Heart right ventricle (tissue), 16 donors: ENCODE measurements at regions not wholly inside any gene's neighbourhood (a gene's known extent, or its start where the extent isn't known, plus 50 kb on each side); places are given as distances from the start of the nearest gene placed in this dataset.
A peak's percentile ranks its signal among the peaks of the same experiment; 100 is the strongest.

ENCODE experiments used
- ATAC-seq, 8 donors: fragments of 200-7000 bp; cut with Tn5 transposase; one replicate each; pipeline ENCODE4 v1.9.1; 2020; ENCODE audit warnings: mild to moderate bottlenecking in 8 of 8, moderate library complexity in 8 of 8, moderate number of reproducible peaks in 1 of 8
- DNase-seq, 2 donors: peaks; one replicate each; pipeline ENCODE4 v3.0.0-alpha.2; 2020
- H3K27ac ChIP-seq, 10 donors: fragments of 200-600 bp; sonication (generic) in 2 of 10; one replicate each; pipeline versions ENCODE4 v1.5.0 to v1.8.0; 2020 to 2022; ENCODE audit warnings: mild to moderate bottlenecking in 3 of 10
- H3K27me3 ChIP-seq, 7 donors: fragments of 200-600 bp; one replicate each; pipeline ENCODE4 v1.8.0; 2021 to 2022; ENCODE audit warnings: mild to moderate bottlenecking in 2 of 7
- H3K36me3 ChIP-seq, 9 donors: fragments of 200-600 bp; sonication (generic) in 1 of 9; one replicate each; pipeline versions ENCODE4 v1.5.0 to v1.8.0; 2020 to 2022; ENCODE audit warnings: mild to moderate bottlenecking in 2 of 9
- H3K4me1 ChIP-seq, 9 donors: fragments of 200-600 bp; sonication (generic) in 1 of 9; one replicate each; pipeline versions ENCODE4 v1.5.0 to v1.8.0; 2020 to 2022; ENCODE audit warnings: mild to moderate bottlenecking in 4 of 9
- H3K4me3 ChIP-seq, 10 donors: fragments of 200-600 bp; sonication (generic) in 2 of 10; one replicate each; pipeline versions ENCODE4 v1.5.0 to v1.8.0; 2020 to 2022; ENCODE audit warnings: mild to moderate bottlenecking in 7 of 10, moderate library complexity in 2 of 10
- H3K9me3 ChIP-seq, 11 donors: fragments of 200-600 bp in 10 of 11; sonication (generic) in 2 of 11; one replicate each; pipeline versions ENCODE4 v1.5.0 to v1.8.0; 2013 to 2022; ENCODE audit warnings: mild to moderate bottlenecking in 2 of 11, control low read depth in 1 of 11, moderate library complexity in 1 of 11
- CTCF ChIP-seq, 9 donors: fragments of 200-600 bp; sonication (generic) in 2 of 9; IDR thresholded peaks; one replicate each; pipeline versions ENCODE4 v1.5.0 to v1.8.0; 2021 to 2022; ENCODE audit warnings: antibody characterized with exemption in 9 of 9, mild to moderate bottlenecking in 5 of 9, moderate library complexity in 1 of 9
- WGBS, 2 donors: extraction: QIAGEN DNeasy Blood & Tissue Kit; methylation state at CpG; one replicate each; pipeline ENCODE4 v1.1.7; 2013; ENCODE audit warnings: inconsistent platforms in 1 of 2; 5-methylcytosine and 5-hydroxymethylcytosine counted together
- intact Hi-C, 10 donors: fragments of 100-400 bp; cut with DNase I; formaldehyde crosslinking; loops; one replicate each; pipeline versions ENCODE4 v1.11.1 to v1.14.2; 2022
- donor health status: Arrhythmogenic right ventricular cardiomyopathy.
- donor health status: ischemic (EF 13 %, LVEDD 7.1; RV severe dilation, severe dysfunction).
- donor health status: healthy with polysubstance abuse.
- donor health status: DM: no; HTN: yes; CAD: no.
- donor health status: DM: no; HTN: no; CAD: no.
- donor health status: ischemic (EF 25% LVEDD 6.9; RV normal size, moderate dysfunction).
- donor health status: ischemic (EF 25% LVEDD 5.7; RV mildly dilated, moderate dysfunction).
- donor health status: healthy.
- donor health status: DM: yes; HTN: yes; CAD: no.
- donor health status: Ischemic cardiomyopathy.
- donor health status: ischemic (EF 35%, LVEDD 5.7; RV mildly dilated, moderate dysfunction).
- donor health status: nonischemic (EF 11% LVEDD 7.7; RV severe dilation, severe dysfunction).
- donor health status: DM: yes; HTN: yes; CAD: no.
- donor health status: PGD.
- donor health status: ischemic (EF 29% LVEDD 5.4; RV normal size, mild dysfunction).
- donor health status: nonischemic (EF 23%, LVEDD 6.1; RV moderate dilation, normal function).

DNA sequence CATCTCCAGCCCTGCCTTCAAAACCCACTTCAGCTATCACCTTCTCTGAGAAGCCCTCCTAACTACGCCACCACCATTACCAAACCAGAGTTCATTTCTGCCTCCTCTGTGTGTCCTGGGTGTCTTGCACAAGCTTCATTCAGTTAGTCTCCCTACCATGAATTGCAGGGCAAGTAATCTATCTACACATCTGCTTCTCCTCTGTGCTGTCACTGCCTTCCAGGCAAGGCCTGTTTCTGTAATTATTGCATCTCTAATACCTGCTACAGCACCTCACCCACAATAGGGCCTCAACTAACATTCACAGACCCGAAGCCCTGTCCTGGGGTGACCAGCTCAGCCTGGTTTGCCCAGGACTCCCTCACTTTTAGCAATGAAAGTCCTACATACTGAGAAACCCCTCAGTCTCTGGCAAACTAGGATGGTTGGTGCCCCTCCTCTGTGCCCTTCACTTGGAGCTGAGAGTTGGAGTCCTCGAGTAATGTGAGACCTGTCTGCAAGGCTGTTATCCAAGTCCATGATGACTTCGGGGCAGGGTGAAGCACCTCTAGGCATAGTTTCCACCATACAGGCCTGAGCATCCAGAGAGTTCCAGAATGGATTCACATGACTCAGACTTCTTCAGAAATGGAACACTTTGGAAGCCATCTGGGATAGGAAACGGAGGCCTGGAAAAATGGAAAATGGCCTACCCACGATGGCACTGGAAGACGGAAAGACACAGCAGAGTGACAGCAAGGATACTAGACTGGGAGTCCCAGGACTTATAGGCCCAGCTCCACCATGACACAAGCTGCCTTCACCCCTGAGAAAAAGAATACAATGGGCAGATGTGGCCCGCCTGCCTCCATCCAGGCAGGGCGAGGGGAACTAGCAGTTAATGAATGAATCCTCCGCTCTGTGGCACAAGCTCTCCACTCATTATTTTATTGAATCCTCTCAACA, 269.3 kb downstream of the BUD13 start:
- intact Hi-C loops: no loop called here
- H3K27me3 ChIP-seq: peaks cover 0 to 66% (median 60%) of the 10 kb centered on the region in 7 donors
- H3K36me3 ChIP-seq: no peaks in the 10 kb centered on the region
- no peaks in the 10 kb centered on the region for H3K9me3 ChIP-seq
- 87 to 93% methylated on average over 10 of the region's 10 CpGs for WGBS, 2 donors
- H3K4me3 ChIP-seq: no peak overlapping the region
- H3K4me1 ChIP-seq: peaks cover 0 to 11% (median 5%) of the 10 kb centered on the region in 9 donors
- H3K27ac ChIP-seq: no peak overlapping the region
- no peak for DNase-seq
- no peak for ATAC-seq
- no peak for TF ChIP-seq CTCF (IDR thresholded peaks at IDR 0.05)

DNA sequence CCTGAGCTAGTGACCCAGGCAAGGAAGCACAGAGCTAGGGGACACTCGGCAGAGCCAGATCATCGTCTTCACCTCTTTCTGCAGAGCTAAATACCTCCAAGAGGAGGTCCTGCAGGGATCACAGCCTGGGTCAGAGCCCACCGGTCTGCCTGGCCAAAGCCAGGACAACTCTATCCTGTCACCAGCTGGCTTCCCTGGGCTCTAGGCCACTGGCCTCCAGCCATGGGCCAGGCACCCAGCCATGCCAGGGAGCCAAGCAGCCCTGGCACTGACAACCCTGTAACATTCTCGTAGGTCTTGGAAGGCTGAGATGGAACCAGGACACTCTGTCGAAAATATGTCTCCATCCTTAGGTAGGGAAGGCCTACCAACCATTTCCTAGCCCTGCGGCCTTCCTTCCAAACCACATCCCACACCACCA, 270.1 kb downstream of the BUD13 start:
- DNase-seq (peak; percentile 10 to 50), ATAC-seq (peak in 7 of 8 donors; percentile 64 to 90 (median 77))
- TF ChIP-seq CTCF (IDR thresholded peaks at IDR 0.05): no peak
- H3K9me3 ChIP-seq: no peaks in the 10 kb centered on the region
- H3K4me3 ChIP-seq: no peak overlapping the region
- peaks cover 0 to 64% (median 58%) of the 10 kb centered on the region in 7 donors for H3K27me3 ChIP-seq
- H3K4me1 ChIP-seq: peaks cover 0 to 11% (median 5%) of the 10 kb centered on the region in 9 donors
- no peaks in the 10 kb centered on the region for H3K36me3 ChIP-seq
- H3K27ac ChIP-seq: no peak overlapping the region
- intact Hi-C loops: no loop called here
- 51 to 63% methylated on average over 6 of the region's 6 CpGs for WGBS, 2 donors

DNA sequence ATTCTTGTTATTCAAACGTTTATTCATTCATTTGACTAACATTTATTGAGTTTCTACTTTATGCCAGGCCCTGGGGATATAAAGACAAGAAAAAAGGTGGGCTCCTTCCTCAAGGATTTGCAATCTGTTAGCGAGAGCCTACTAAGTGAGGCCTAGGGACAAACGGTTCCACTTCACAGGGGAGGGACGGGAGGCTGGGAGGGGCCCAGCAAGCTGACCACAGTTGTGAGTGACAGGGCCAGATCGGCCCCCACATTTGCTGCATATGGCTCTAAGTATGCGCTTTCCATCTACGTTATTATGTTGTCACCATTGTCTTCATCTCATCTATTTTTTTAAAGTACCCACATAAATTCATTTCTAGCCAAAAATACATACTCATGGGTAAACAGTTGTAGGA, 271.1 kb downstream of the BUD13 start:
- peaks cover 0 to 11% (median 5%) of the 10 kb centered on the region in 9 donors for H3K4me1 ChIP-seq
- no peak overlapping the region for H3K4me3 ChIP-seq
- intact Hi-C loops: no loop called here
- TF ChIP-seq CTCF (IDR thresholded peaks at IDR 0.05): no peak
- WGBS, 2 donors: 64 to 74% methylated on average over 7 of the region's 7 CpGs
- no peaks in the 10 kb centered on the region for H3K36me3 ChIP-seq
- ATAC-seq (no peak), DNase-seq (no peak)
- H3K9me3 ChIP-seq: no peaks in the 10 kb centered on the region
- peaks cover 0 to 62% (median 50%) of the 10 kb centered on the region in 7 donors for H3K27me3 ChIP-seq
- no peak overlapping the region for H3K27ac ChIP-seq

DNA sequence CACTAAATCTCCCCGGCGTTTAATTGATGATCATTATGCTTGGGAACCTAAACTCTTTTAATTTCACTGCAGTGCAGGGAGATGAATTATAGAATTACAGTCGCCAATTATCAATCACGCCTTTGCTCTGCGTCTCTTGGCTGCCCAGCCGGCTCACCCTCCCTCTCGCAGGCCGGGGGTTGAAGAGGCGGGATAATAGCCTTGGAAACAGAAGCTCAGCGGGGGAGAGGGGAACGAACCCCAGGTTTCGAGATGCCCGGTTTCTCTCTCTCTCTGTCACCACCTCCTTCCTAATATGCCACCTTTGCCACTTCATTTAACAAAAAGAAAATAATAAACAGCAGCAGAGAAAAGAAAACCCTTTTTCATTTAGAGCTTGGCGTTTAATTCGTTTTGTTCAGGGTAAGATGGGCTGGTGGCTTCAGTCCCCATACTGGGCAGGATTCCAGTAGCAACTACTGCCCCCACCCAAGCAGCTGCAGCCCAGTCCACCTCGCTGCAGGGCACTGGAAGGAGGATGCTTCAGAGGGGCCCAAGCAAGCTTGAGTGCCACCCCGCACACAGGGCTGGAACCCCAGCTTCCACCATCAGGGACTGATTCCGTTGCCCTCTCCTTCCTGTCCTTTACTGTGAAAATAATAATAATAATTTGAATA, 271.7 kb downstream of the BUD13 start:
- peaks cover 0 to 11% (median 5%) of the 10 kb centered on the region in 9 donors for H3K4me1 ChIP-seq
- WGBS, 2 donors: 38 to 56% methylated on average over 18 of the region's 18 CpGs
- intact Hi-C loops: no loop called here
- no peaks in the 10 kb centered on the region for H3K36me3 ChIP-seq
- no peak for TF ChIP-seq CTCF (IDR thresholded peaks at IDR 0.05)
- no peak overlapping the region for H3K4me3 ChIP-seq
- DNase-seq (no peak), ATAC-seq (no peak)
- no peaks in the 10 kb centered on the region for H3K9me3 ChIP-seq
- no peak overlapping the region for H3K27ac ChIP-seq
- peaks cover 0 to 59% (median 45%) of the 10 kb centered on the region in 7 donors for H3K27me3 ChIP-seq
